B cell (primary cell): ENCODE measurements at regions not wholly inside any gene's neighbourhood (a gene's known extent, or its start where the extent isn't known, plus 50 kb on each side); places are given as distances from the start of the nearest gene placed in this dataset.

ENCODE experiments used
- ATAC-seq: fragments of 200-7000 bp; cut with Tn5 transposase; one replicate; pipeline ENCODE4 v1.10.0; 2021; ENCODE audit warnings: low read depth, mild to moderate bottlenecking, moderate number of reproducible peaks, moderate library complexity
- CTCF ChIA-PET: fragments of 350-600 bp; sonication (Branson Sonifier 250); formaldehyde crosslinking; loops from one replicate; lab custom pipeline; 2021; ENCODE audit warnings: antibody characterized with exemption, inconsistent platforms; lab: Charles Lee
- POLR2A ChIA-PET: fragments of 350-600 bp; sonication (Branson Sonifier 250); formaldehyde crosslinking; loops from one replicate; lab custom pipeline; 2021; ENCODE audit warnings: antibody characterized with exemption; lab: Charles Lee
- DNase-seq: peaks from one replicate; pipeline ENCODE4 v3.0.0; 2013
- H2AFZ ChIP-seq: 2 replicates; pipeline ENCODE4 v1.6.1; 2012; ENCODE audit warnings: mild to moderate bottlenecking, low read depth, low read length; ENCODE audit not compliant: insufficient read depth, poor library complexity, severe bottlenecking
- H3K27ac ChIP-seq, 2 donors: 1 replicate in 1 of 2; 2 replicates in 1 of 2; pipeline ENCODE4 v1.5.1; 2012 to 2013; ENCODE audit warnings: low read length in 2 of 2, mild to moderate bottlenecking in 2 of 2, moderate library complexity in 1 of 2
- H3K27me3 ChIP-seq, 4 experiments: fragments of 200-600 bp in 1 of 4; sonication (generic) in 1 of 4; replicated peaks in 1 of 4; 1 replicate in 2 of 4; 2 replicates in 2 of 4; pipeline versions ENCODE4 v1.6.1 to v1.7.0; 2013 to 2016; ENCODE audit warnings: low read length in 3 of 4, mild to moderate bottlenecking in 2 of 4, mixed read lengths in 1 of 4, moderate library complexity in 1 of 4; ENCODE audit not compliant: insufficient read depth in 4 of 4, control insufficient read depth in 3 of 4; ENCODE audit errors: control extremely low read depth in 1 of 4
- H3K36me3 ChIP-seq, 2 experiments: replicated peaks in 1 of 2; 1 replicate in 1 of 2; 2 replicates in 1 of 2; pipeline versions ENCODE4 v1.6.1 to v1.7.1; 2013; ENCODE audit warnings: low read length in 1 of 2; ENCODE audit not compliant: insufficient read depth in 2 of 2, control insufficient read depth in 1 of 2; ENCODE audit errors: control extremely low read depth in 1 of 2, extremely low read depth in 1 of 2
- H3K4me1 ChIP-seq, 2 donors: fragments of 200-600 bp in 1 of 2; sonication (generic) in 1 of 2; 1 replicate in 1 of 2; 2 replicates in 1 of 2; pipeline versions ENCODE4 v1.5.1 to v1.6.1; 2013 to 2017; ENCODE audit warnings: low read length in 2 of 2; ENCODE audit not compliant: control insufficient read depth in 2 of 2, insufficient read depth in 2 of 2
- H3K4me2 ChIP-seq: replicated peaks from 2 replicates; pipeline ENCODE3; 2012; ENCODE audit warnings: mild to moderate bottlenecking, low read depth, low read length; ENCODE audit not compliant: poor library complexity, severe bottlenecking
- H3K4me3 ChIP-seq, 5 experiments: fragments of 200-600 bp in 1 of 5; sonication (generic) in 1 of 5; 1 replicate in 3 of 5; 2 replicates in 2 of 5; pipeline versions ENCODE4 v1.5.1 to v1.7.0; 2011 to 2016; ENCODE audit warnings: low read length in 4 of 5, mild to moderate bottlenecking in 4 of 5, low read depth in 2 of 5, control low read depth in 1 of 5, moderate library complexity in 1 of 5; ENCODE audit not compliant: insufficient read depth in 1 of 5; ENCODE audit errors: control extremely low read depth in 1 of 5, extremely low read depth in 1 of 5
- H3K79me2 ChIP-seq: fragments of 200-600 bp; sonication (generic); one replicate; pipeline ENCODE4 v1.6.0; 2016; ENCODE audit warnings: low read length; ENCODE audit not compliant: control insufficient read depth, insufficient read depth
- H3K9ac ChIP-seq: fragments of 200-600 bp; sonication (generic); 2 replicates; pipeline ENCODE4 v1.6.1; 2017; ENCODE audit warnings: mild to moderate bottlenecking, low read length, moderate library complexity
- H3K9me3 ChIP-seq, 3 donors: one replicate each; pipeline versions ENCODE4 v1.6.1 to v1.7.1; 2013; ENCODE audit warnings: low read length in 2 of 3; ENCODE audit not compliant: control insufficient read depth in 2 of 3, insufficient read depth in 1 of 3; ENCODE audit errors: control extremely low read depth in 1 of 3
- H4K20me1 ChIP-seq: 2 replicates; pipeline ENCODE4 v1.6.0; 2012; ENCODE audit warnings: mild to moderate bottlenecking, low read length; ENCODE audit not compliant: insufficient read depth, control insufficient read depth, poor library complexity, severe bottlenecking
- H3K27ac Mint-ChIP-seq: one replicate; pipeline ENCODE4 v1.8.0; 2021; ENCODE audit warnings: mixed read lengths
- H3K27me3 Mint-ChIP-seq: one replicate; pipeline ENCODE4 v1.8.0; 2021; ENCODE audit warnings: mixed read lengths
- H3K4me1 Mint-ChIP-seq: one replicate; pipeline ENCODE4 v1.8.0; 2021; ENCODE audit warnings: mixed read lengths
- H3K4me3 Mint-ChIP-seq: one replicate; pipeline ENCODE4 v1.8.0; 2021; ENCODE audit warnings: mixed read lengths
- H3K9me3 Mint-ChIP-seq: one replicate; pipeline ENCODE4 v1.8.0; 2022; ENCODE audit warnings: mixed read lengths; ENCODE audit not compliant: insufficient read depth
- EZH2 ChIP-seq: IDR thresholded peaks from 2 replicates; pipeline ENCODE4 v1.6.1; 2012; ENCODE audit warnings: borderline replicate concordance, low read depth, mild to moderate bottlenecking, moderate library complexity, low read length; ENCODE audit not compliant: insufficient read depth, poor library complexity, severe bottlenecking
- WGBS: methylation state at CpG from one replicate; pipeline ENCODE4 v1.1.5; 2013; ENCODE audit warnings: missing lambda C conversion rate; ENCODE audit not compliant: insufficient coverage; 5-methylcytosine and 5-hydroxymethylcytosine counted together
- intact Hi-C: fragments of 100-400 bp; cut with micrococcal nuclease; formaldehyde crosslinking; loops from one replicate; pipeline ENCODE4 v1.10.0; 2022
- TF ChIP-seq, protein P1 (sequence below): fragments of 200-600 bp; IDR thresholded peaks from one replicate; pipeline ENCODE4 v1.8.0; 2022; ENCODE audit warnings: antibody characterized with exemption, mild to moderate bottlenecking

DNA sequence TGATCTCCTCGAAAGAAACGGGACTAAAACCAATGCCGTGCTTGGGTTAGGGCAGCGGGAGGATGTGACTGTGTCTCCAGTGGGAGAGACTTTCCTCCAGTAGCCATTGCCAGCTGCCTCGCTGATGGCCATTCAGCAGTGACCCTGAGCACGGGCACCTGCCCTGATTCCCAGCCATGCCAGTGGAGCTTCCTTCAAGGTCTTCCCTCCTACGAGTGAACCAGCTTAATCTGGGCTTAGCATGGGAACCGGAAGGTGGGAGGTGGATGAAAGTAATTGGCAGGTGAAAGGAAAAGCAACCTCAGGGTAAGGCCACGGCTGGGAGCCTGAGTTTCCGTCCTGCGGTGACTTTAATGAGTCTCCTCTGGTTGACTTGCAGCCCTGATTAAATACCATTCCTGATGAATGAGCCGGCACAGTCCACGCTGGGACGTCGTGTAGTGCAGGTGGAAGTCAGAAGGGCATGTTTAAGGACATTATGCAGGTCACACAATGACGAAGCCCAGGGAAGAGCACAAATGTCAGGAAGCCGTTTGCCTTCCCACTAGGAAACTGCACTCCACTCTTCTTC is 813.5 kb downstream of the QKI start:
- H3K9ac ChIP-seq: no peak overlapping the region
- H3K4me3 ChIP-seq: no peak overlapping the region
- no peak for DNase-seq
- no peaks in the 10 kb centered on the region for H3K4me1 ChIP-seq
- H3K4me2 ChIP-seq: no peak overlapping the region
- Mint-ChIP-seq H3K4me3 (no peak overlapping the region), H3K4me1 (no peaks in the 10 kb centered on the region), H3K27me3 (no peaks in the 10 kb centered on the region), H3K9me3 (no peaks in the 10 kb centered on the region), H3K27ac (no peak overlapping the region)
- no peaks in the 10 kb centered on the region for H3K36me3 ChIP-seq
- H3K79me2 ChIP-seq: no peaks in the 10 kb centered on the region
- 93% methylated on average over 16 of the region's 17 CpGs for WGBS
- ATAC-seq: no peak
- peaks cover 0 to 5% (median 0%) of the 10 kb centered on the region in 3 donors for H3K9me3 ChIP-seq
- H3K27ac ChIP-seq: no peak overlapping the region
- H2AFZ ChIP-seq: no peak overlapping the region
- ChIA-PET POLR2A (no interaction called here), CTCF (no interaction called here)
- no peaks in the 10 kb centered on the region for H3K27me3 ChIP-seq
- H4K20me1 ChIP-seq: no peaks in the 10 kb centered on the region
- no peak for TF ChIP-seq EZH2
- TF ChIP-seq, protein P1, sequence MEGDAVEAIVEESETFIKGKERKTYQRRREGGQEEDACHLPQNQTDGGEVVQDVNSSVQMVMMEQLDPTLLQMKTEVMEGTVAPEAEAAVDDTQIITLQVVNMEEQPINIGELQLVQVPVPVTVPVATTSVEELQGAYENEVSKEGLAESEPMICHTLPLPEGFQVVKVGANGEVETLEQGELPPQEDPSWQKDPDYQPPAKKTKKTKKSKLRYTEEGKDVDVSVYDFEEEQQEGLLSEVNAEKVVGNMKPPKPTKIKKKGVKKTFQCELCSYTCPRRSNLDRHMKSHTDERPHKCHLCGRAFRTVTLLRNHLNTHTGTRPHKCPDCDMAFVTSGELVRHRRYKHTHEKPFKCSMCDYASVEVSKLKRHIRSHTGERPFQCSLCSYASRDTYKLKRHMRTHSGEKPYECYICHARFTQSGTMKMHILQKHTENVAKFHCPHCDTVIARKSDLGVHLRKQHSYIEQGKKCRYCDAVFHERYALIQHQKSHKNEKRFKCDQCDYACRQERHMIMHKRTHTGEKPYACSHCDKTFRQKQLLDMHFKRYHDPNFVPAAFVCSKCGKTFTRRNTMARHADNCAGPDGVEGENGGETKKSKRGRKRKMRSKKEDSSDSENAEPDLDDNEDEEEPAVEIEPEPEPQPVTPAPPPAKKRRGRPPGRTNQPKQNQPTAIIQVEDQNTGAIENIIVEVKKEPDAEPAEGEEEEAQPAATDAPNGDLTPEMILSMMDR: no peak
- intact Hi-C loops: no loop called here

DNA sequence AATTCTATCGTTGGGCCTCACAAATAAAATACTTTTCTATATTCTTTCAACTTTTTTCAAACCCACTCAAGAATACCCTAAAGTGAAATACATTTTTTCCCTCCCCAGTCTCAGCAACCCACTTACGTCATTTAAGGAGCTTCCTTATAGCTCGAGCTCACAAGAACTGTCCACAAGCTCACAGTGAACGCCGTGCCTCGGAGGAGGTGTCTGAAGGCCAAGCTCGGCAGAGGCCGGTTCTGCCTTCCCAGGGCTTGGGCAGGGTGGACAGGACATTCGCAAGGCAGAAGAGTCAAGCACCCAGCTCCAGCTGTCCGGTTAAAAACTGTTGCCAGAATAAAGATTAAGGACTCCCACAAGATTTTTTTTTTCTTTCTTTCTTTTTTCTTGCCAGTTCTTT is 802.3 kb downstream of the QKI start:
- ChIA-PET POLR2A (no interaction called here), CTCF (no interaction called here)
- intact Hi-C loops: no loop called here
- DNase-seq (no peak), ATAC-seq (no peak)
- no peak overlapping the region for H3K4me3 Mint-ChIP-seq
- WGBS: 97% methylated on average over 9 of the region's 10 CpGs
- no peak overlapping the region for H3K27ac ChIP-seq
- H2AFZ ChIP-seq: no peak overlapping the region
- H3K36me3 ChIP-seq: no peaks in the 10 kb centered on the region
- no peak overlapping the region for H3K4me2 ChIP-seq
- no peaks in the 10 kb centered on the region for H3K27me3 ChIP-seq
- TF ChIP-seq EZH2: no peak
- TF ChIP-seq, protein P1: no peak
- H3K4me3 ChIP-seq: no peak overlapping the region
- H3K4me1 Mint-ChIP-seq: no peaks in the 10 kb centered on the region
- H4K20me1 ChIP-seq: no peaks in the 10 kb centered on the region
- H3K27ac Mint-ChIP-seq: no peak overlapping the region
- no peak overlapping the region for H3K9ac ChIP-seq
- no peaks in the 10 kb centered on the region for H3K27me3 Mint-ChIP-seq
- peaks cover 0 to 3% (median 0%) of the 10 kb centered on the region in 3 donors for H3K9me3 ChIP-seq
- H3K9me3 Mint-ChIP-seq: no peaks in the 10 kb centered on the region
- H3K4me1 ChIP-seq: no peaks in the 10 kb centered on the region
- H3K79me2 ChIP-seq: no peaks in the 10 kb centered on the region
